Endothelial cell of umbilical vein (primary cell): ENCODE measurements at regions not wholly inside any gene's neighbourhood (a gene's known extent, or its start where the extent isn't known, plus 50 kb on each side); places are given as distances from the start of the nearest gene placed in this dataset.
"Not testable (repeated sequence)": the region's sequence is repeated elsewhere in the genome, so short reads cannot be mapped to it uniquely, and the experiment has no call there.

Source experiments
- BruUV-seq: library from RNA; stranded (reverse); fragments of 400-500 nt; replicated peaks from 2 replicates; lab custom pipeline; 2021; lab: Mats Ljungman, UMichigan
- CTCF ChIA-PET: fragments of 300-600, 350-600 bp; sonication (Branson Sonifier 250); formaldehyde crosslinking; loops from one replicate; lab custom pipeline; 2021; ENCODE audit warnings: antibody characterized with exemption, inconsistent platforms; lab: Charles Lee
- POLR2A ChIA-PET: fragments of 300-600, 350-600 bp; sonication (Branson Sonifier 250); formaldehyde crosslinking; loops from one replicate; lab custom pipeline; 2021; ENCODE audit warnings: antibody characterized with exemption, inconsistent platforms; lab: Charles Lee
- DNase-seq: peaks from one replicate; pipeline ENCODE4 v3.0.0-alpha.2; 2011; ENCODE audit warnings: low read depth, low spot score
- FAIRE-seq: peaks from 2 replicates; lab custom pipeline; 2011; peaks lifted over from hg19 to GRCh38; lab: Jason Lieb, UNC
- H2AFZ ChIP-seq: 2 replicates; pipeline ENCODE4 v1.6.0; 2012; ENCODE audit warnings: low read depth, low read length, control low read depth, inconsistent platforms
- H3K27ac ChIP-seq: 2 replicates; pipeline ENCODE4 v1.5.1; 2011; ENCODE audit warnings: low read depth, mild to moderate bottlenecking, control low read depth, low read length, moderate library complexity; ENCODE audit not compliant: insufficient read depth
- H3K27me3 ChIP-seq, 2 experiments: 2 replicates each; pipeline versions ENCODE4 v1.6.0 to v1.6.1; 2011; ENCODE audit warnings: low read length in 2 of 2, mixed read lengths in 1 of 2; ENCODE audit not compliant: control insufficient read depth in 2 of 2, insufficient read depth in 2 of 2
- H3K36me3 ChIP-seq, 2 experiments: 2 replicates in 1 of 2; 3 replicates in 1 of 2; pipeline ENCODE4 v1.5.1; 2011; ENCODE audit warnings: low read length in 2 of 2, mild to moderate bottlenecking in 1 of 2, moderate library complexity in 1 of 2; ENCODE audit not compliant: control insufficient read depth in 2 of 2, insufficient read depth in 2 of 2; ENCODE audit errors: extremely low read depth in 1 of 2
- H3K4me1 ChIP-seq: 3 replicates; pipeline ENCODE4 v1.5.1; 2011; ENCODE audit warnings: mild to moderate bottlenecking, low read length; ENCODE audit not compliant: control insufficient read depth, insufficient read depth; ENCODE audit errors: extremely low read depth
- H3K4me2 ChIP-seq: 2 replicates; pipeline ENCODE4 v1.6.1; 2011; ENCODE audit warnings: low read length, control low read depth, mixed read lengths; ENCODE audit not compliant: insufficient read depth
- H3K4me3 ChIP-seq, 3 experiments: fragments of 200-600 bp in 1 of 3; sonication (generic), shearing (Covaris generic) in 1 of 3; replicated peaks in 1 of 3; 2 replicates each; pipeline ENCODE4 v1.5.1; 2011 to 2016; ENCODE audit warnings: control low read depth in 3 of 3, low read length in 3 of 3, mild to moderate bottlenecking in 2 of 3, inconsistent platforms in 1 of 3, low read depth in 1 of 3, moderate library complexity in 1 of 3; ENCODE audit not compliant: insufficient read depth in 1 of 3
- H3K79me2 ChIP-seq: 2 replicates; pipeline ENCODE4 v1.6.0; 2012; ENCODE audit warnings: low read length, inconsistent platforms; ENCODE audit not compliant: control insufficient read depth, insufficient read depth
- H3K9ac ChIP-seq: replicated peaks from 2 replicates; pipeline ENCODE3; 2011; ENCODE audit warnings: low read length, control low read depth; ENCODE audit not compliant: insufficient read depth; ENCODE audit errors: extremely low read depth
- H3K9me1 ChIP-seq: replicated peaks from 3 replicates; pipeline ENCODE4 v1.6.0; 2011; ENCODE audit warnings: mild to moderate bottlenecking, low read length; ENCODE audit not compliant: control insufficient read depth, insufficient read depth; ENCODE audit errors: extremely low read depth
- H3K9me3 ChIP-seq: replicated peaks from 2 replicates; pipeline ENCODE4 v1.5.1; 2012; ENCODE audit warnings: low read length, inconsistent platforms; ENCODE audit not compliant: control insufficient read depth, insufficient read depth
- H4K20me1 ChIP-seq: replicated peaks from 2 replicates; pipeline ENCODE3; 2011; ENCODE audit warnings: mild to moderate bottlenecking, low read length; ENCODE audit not compliant: control insufficient read depth, insufficient read depth; ENCODE audit errors: extremely low read depth
- CTCF ChIP-seq, 2 donors: IDR thresholded peaks; 1 replicate in 1 of 2; 2 replicates in 1 of 2; pipeline ENCODE4 v1.5.1; 2011; ENCODE audit warnings: low read length in 2 of 2, mild to moderate bottlenecking in 2 of 2, moderate library complexity in 2 of 2, control low read depth in 1 of 2, inconsistent platforms in 1 of 2, low read depth in 1 of 2; ENCODE audit not compliant: insufficient read depth in 1 of 2; ENCODE audit errors: extremely low read depth in 1 of 2
- EZH2 ChIP-seq: IDR thresholded peaks from 2 replicates; pipeline ENCODE4 v1.6.1; 2012; ENCODE audit warnings: borderline replicate concordance, low read depth, mild to moderate bottlenecking, moderate library complexity, low read length, inconsistent platforms; ENCODE audit not compliant: severe bottlenecking
- MYC ChIP-seq: IDR thresholded peaks from one replicate; pipeline ENCODE4 v1.6.1; 2011; ENCODE audit warnings: mild to moderate bottlenecking, low read depth, low read length
- POLR2A ChIP-seq: IDR thresholded peaks from 2 replicates; pipeline ENCODE4 v1.6.1; 2012; ENCODE audit warnings: low read depth, mild to moderate bottlenecking, control low read depth, low read length
- dilution Hi-C: fragments of 300-500 bp; cut with MboI; formaldehyde crosslinking; loops from one replicate; pipeline ENCODE4 v1.15.0; 2019; ENCODE audit warnings: low sequenced_read_pairs; ENCODE audit not compliant: extremely low pct_ligation_motif_present
- intact Hi-C: fragments of 100-400 bp; cut with micrococcal nuclease; formaldehyde crosslinking; loops from one replicate; pipeline ENCODE4 v1.10.0; 2022

- POLR2A ChIA-PET = no interaction called here
- TF ChIP-seq EZH2 (no peak), MYC (no peak), POLR2A (no peak), CTCF (IDR thresholded peaks at IDR 0.05; ENCODE audit: extremely low read depth in 1 of 2, insufficient read depth in 1 of 2, low read depth in 1 of 2, low read length in 2 of 2) (peak; percentile 49 to 64)
These were observed 70.4 kb upstream of the CTSV start for GRCh38 chr9:97109194-97109811.

GRCh38 chr9:97105220-97105619 is 66.3 kb upstream of the CTSV start:
- dilution Hi-C loops, intact Hi-C loops, H3K79me2 ChIP-seq, H3K9me3 ChIP-seq, H3K36me3 ChIP-seq, H3K27me3 ChIP-seq, CTCF ChIA-PET, H3K9ac ChIP-seq, H3K4me2 ChIP-seq, H2AFZ ChIP-seq, H3K4me3 ChIP-seq, H3K4me1 ChIP-seq, FAIRE-seq, H3K9me1 ChIP-seq, H4K20me1 ChIP-seq, BruUV-seq, DNase-seq, POLR2A ChIA-PET, H3K27ac ChIP-seq: not testable (repeated sequence)

More at GRCh38 chr9:97109194-97109811, 70.4 kb upstream of the CTSV start:
- Histone ChIP-seq H3K9me3 (no peaks in the 10 kb centered on the region), H3K4me2 (no peak overlapping the region), H3K4me3 (no peak overlapping the region), H3K27me3 (peaks cover 1 to 4% of the 10 kb centered on the region in 2 experiments), H4K20me1 (no peaks in the 10 kb centered on the region), H2AFZ (no peak overlapping the region), H3K9ac (no peak overlapping the region), H3K79me2 (no peaks in the 10 kb centered on the region), H3K36me3 (no peaks in the 10 kb centered on the region), H3K4me1 (no peaks in the 10 kb centered on the region), H3K27ac (no peak overlapping the region), H3K9me1 (no peaks in the 10 kb centered on the region)
- peak; percentile 54 for FAIRE-seq
- peak; percentile 67 for DNase-seq
- intact Hi-C loops = loop anchor here (1.0 kb wide), 1 partner anchor 252 kb away; no protein-coding TSS in a partner anchor
- CTCF ChIA-PET = interaction anchor here (0.6 to 2.4 kb wide), 4 partner anchors 20 to 252 kb away, joined by 3 to 41 read pairs (median 4); no protein-coding TSS in a partner anchor
- dilution Hi-C loops = no loop called here
- BruUV-seq = no TSS peak

GRCh38 chr9:97103613-97104383 is 64.9 kb upstream of the CTSV start:
- FAIRE-seq, H4K20me1 ChIP-seq, H3K79me2 ChIP-seq, DNase-seq, intact Hi-C loops, H3K36me3 ChIP-seq, POLR2A ChIA-PET, H2AFZ ChIP-seq, dilution Hi-C loops, H3K9me1 ChIP-seq, H3K27me3 ChIP-seq, BruUV-seq, H3K9ac ChIP-seq, H3K27ac ChIP-seq, H3K4me1 ChIP-seq, H3K4me3 ChIP-seq, H3K9me3 ChIP-seq, H3K4me2 ChIP-seq: not testable (repeated sequence)
- CTCF ChIA-PET = interaction anchor here (1.3 kb wide), 1 partner anchor 247 kb away, joined by 4 read pairs; no protein-coding TSS in a partner anchor
